GM12878 (cell line): ENCODE measurements at regions not wholly inside any gene's neighbourhood (a gene's known extent, or its start where the extent isn't known, plus 50 kb on each side); places are given as distances from the start of the nearest gene placed in this dataset.

Experiments
- EZH2 ChIP-seq: IDR thresholded peaks from 2 replicates; pipeline ENCODE4 v1.6.1; 2012; ENCODE audit warnings: low read depth, mild to moderate bottlenecking, control low read depth, inconsistent platforms, low read length, borderline replicate concordance; ENCODE audit not compliant: control insufficient read depth
- HCFC1 ChIP-seq: fragments of 150-350 bp; IDR thresholded peaks from 2 replicates; pipeline ENCODE4 v1.6.1; 2014; ENCODE audit warnings: low read length
- KAT2A ChIP-seq: conservative IDR thresholded peaks from 2 replicates; pipeline ENCODE4 v1.6.1; 2011; ENCODE audit warnings: low read depth, low read length; ENCODE audit not compliant: control insufficient read depth
- RUNX3 ChIP-seq: IDR thresholded peaks from 2 replicates; pipeline ENCODE4 v1.6.1; 2012; ENCODE audit warnings: low read length, inconsistent platforms
- TCF3 ChIP-seq: IDR thresholded peaks from 2 replicates; pipeline ENCODE4 v1.6.1; 2012; ENCODE audit warnings: low read depth, mild to moderate bottlenecking, low read length, borderline replicate concordance; ENCODE audit not compliant: insufficient read depth
- TCF7 ChIP-seq: IDR thresholded peaks from 2 replicates; pipeline ENCODE4 v1.6.1; 2014; ENCODE audit warnings: antibody characterized with exemption, borderline replicate concordance
- TF ChIP-seq, protein P1 (sequence below): fragments of 450-650 bp; IDR thresholded peaks from 2 replicates; pipeline ENCODE4 v1.6.1; 2016; ENCODE audit warnings: mild to moderate bottlenecking, moderate library complexity, borderline replicate concordance
- TF ChIP-seq, protein P2 (sequence below): fragments of 450-650 bp; IDR thresholded peaks from 2 replicates; pipeline ENCODE4 v1.6.1; 2017; ENCODE audit warnings: antibody characterized with exemption, mild to moderate bottlenecking, moderate library complexity

DNA sequence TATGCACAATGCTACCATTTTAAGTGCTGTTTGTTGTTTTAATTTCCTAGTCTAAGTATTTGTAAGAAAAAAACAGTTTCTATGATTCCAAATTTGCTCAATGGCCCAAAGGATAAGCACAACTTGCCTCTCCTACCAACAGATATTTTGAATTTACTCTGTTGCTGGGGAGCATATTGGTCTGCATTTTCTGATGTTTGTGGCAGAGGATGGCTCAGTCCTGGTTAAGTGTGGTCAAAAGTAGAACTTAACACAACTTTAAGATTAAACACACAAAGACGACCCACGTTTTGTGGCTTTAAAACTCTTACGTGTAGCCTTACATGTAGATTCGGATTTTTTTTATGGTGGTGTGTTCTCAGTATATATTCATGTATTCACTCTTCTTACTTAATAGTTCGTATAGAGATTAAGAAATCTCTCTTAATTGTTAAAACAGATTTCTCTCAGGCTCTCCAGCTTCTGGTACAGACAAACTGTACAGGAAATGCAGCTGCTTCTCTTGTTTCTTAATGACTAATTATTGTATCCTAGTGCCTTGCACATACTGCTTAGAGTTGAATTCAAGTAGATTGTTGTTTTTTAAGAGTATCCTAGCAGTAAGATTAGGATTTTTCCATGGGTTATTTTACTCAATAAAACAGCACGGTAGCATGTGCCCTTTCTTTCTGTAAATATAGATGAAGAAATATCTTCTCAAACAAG lies 86.2 kb downstream of the GPR85 start (continued):
- TF ChIP-seq, protein P1, sequence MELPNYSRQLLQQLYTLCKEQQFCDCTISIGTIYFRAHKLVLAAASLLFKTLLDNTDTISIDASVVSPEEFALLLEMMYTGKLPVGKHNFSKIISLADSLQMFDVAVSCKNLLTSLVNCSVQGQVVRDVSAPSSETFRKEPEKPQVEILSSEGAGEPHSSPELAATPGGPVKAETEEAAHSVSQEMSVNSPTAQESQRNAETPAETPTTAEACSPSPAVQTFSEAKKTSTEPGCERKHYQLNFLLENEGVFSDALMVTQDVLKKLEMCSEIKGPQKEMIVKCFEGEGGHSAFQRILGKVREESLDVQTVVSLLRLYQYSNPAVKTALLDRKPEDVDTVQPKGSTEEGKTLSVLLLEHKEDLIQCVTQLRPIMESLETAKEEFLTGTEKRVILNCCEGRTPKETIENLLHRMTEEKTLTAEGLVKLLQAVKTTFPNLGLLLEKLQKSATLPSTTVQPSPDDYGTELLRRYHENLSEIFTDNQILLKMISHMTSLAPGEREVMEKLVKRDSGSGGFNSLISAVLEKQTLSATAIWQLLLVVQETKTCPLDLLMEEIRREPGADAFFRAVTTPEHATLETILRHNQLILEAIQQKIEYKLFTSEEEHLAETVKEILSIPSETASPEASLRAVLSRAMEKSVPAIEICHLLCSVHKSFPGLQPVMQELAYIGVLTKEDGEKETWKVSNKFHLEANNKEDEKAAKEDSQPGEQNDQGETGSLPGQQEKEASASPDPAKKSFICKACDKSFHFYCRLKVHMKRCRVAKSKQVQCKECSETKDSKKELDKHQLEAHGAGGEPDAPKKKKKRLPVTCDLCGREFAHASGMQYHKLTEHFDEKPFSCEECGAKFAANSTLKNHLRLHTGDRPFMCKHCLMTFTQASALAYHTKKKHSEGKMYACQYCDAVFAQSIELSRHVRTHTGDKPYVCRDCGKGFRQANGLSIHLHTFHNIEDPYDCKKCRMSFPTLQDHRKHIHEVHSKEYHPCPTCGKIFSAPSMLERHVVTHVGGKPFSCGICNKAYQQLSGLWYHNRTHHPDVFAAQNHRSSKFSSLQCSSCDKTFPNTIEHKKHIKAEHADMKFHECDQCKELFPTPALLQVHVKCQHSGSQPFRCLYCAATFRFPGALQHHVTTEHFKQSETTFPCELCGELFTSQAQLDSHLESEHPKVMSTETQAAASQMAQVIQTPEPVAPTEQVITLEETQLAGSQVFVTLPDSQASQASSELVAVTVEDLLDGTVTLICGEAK = no peak
- no peak for TF ChIP-seq KAT2A
- TF ChIP-seq RUNX3 = no peak
- no peak for TF ChIP-seq EZH2
- TF ChIP-seq TCF3 = no peak
- no peak for TF ChIP-seq TCF7
- TF ChIP-seq, protein P2, sequence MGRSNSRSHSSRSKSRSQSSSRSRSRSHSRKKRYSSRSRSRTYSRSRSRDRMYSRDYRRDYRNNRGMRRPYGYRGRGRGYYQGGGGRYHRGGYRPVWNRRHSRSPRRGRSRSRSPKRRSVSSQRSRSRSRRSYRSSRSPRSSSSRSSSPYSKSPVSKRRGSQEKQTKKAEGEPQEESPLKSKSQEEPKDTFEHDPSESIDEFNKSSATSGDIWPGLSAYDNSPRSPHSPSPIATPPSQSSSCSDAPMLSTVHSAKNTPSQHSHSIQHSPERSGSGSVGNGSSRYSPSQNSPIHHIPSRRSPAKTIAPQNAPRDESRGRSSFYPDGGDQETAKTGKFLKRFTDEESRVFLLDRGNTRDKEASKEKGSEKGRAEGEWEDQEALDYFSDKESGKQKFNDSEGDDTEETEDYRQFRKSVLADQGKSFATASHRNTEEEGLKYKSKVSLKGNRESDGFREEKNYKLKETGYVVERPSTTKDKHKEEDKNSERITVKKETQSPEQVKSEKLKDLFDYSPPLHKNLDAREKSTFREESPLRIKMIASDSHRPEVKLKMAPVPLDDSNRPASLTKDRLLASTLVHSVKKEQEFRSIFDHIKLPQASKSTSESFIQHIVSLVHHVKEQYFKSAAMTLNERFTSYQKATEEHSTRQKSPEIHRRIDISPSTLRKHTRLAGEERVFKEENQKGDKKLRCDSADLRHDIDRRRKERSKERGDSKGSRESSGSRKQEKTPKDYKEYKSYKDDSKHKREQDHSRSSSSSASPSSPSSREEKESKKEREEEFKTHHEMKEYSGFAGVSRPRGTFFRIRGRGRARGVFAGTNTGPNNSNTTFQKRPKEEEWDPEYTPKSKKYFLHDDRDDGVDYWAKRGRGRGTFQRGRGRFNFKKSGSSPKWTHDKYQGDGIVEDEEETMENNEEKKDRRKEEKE = no peak
- no peak for TF ChIP-seq HCFC1
